ENCODE measurements at regions not wholly inside any gene's neighbourhood (a gene's known extent, or its start where the extent isn't known, plus 50 kb on each side); places are given as distances from the start of the nearest gene placed in this dataset.
"Not testable (repeated sequence)": the region's sequence is repeated elsewhere in the genome, so short reads cannot be mapped to it uniquely, and the experiment has no call there.

GRCh38 chr7:131829947-131830558, 273.6 kb upstream of the PODXL start:
- no peak overlapping the region for H3K9ac ChIP-seq (ENCODE audit: low read length)
- H3K27me3 ChIP-seq (ENCODE audit: low read length): peaks cover 63% of the 10 kb centered on the region
- H4K20me1 ChIP-seq (ENCODE audit: low read length): no peaks in the 10 kb centered on the region
- ChIA-PET CTCF (interaction anchor here (0.7 kb wide), 1 partner anchor 138 kb away, joined by 12 read pairs; no protein-coding TSS in a partner anchor), POLR2A (ENCODE audit: unreplicated experiment) (no interaction called here)
- no peaks in the 10 kb centered on the region for H3F3A ChIP-seq (ENCODE audit: low read length, unreplicated experiment)
- H3K79me2 ChIP-seq (ENCODE audit: low read length): no peaks in the 10 kb centered on the region
- TF ChIP-seq EZH2phosphoT487 (IDR thresholded peaks at IDR 0.05; ENCODE audit: borderline replicate concordance, low read length): no peak
- no peak for TF ChIP-seq EZH2 (IDR thresholded peaks at IDR 0.05; ENCODE audit: low read length, unreplicated experiment)
- TF ChIP-seq CTCF (conservative IDR thresholded peaks at IDR 0.05; ENCODE audit: low read depth, low read length): no peak
- BruUV-seq (replicated peaks): no TSS peak
- DNase-seq (no peak), ATAC-seq (no peak)
- H3K4me2 ChIP-seq (ENCODE audit: low read length): no peak overlapping the region
- no peak overlapping the region for H3K27ac ChIP-seq (ENCODE audit: low read length)
- intact Hi-C loops (cut with micrococcal nuclease): no loop called here
- no peaks in the 10 kb centered on the region for H3K9me2 ChIP-seq (replicated peaks; ENCODE audit: low read length)
- no peak overlapping the region for H2AFZ ChIP-seq (ENCODE audit: low read length)
- H3K9me3 ChIP-seq (ENCODE audit: low read length): no peaks in the 10 kb centered on the region
- H3K4me3 ChIP-seq (ENCODE audit: low read length): no peak overlapping the region
- H3K36me3 ChIP-seq (ENCODE audit: low read depth, low read length): no peaks in the 10 kb centered on the region
- H3K4me1 ChIP-seq (ENCODE audit: insufficient read depth, low read length): no peaks in the 10 kb centered on the region

GRCh38 chr7:131827421-131827820, 271.0 kb upstream of the PODXL start:
- TF ChIP-seq EZH2 (IDR thresholded peaks at IDR 0.05; ENCODE audit: low read length, unreplicated experiment) (no peak), EZH2phosphoT487 (IDR thresholded peaks at IDR 0.05; ENCODE audit: borderline replicate concordance, low read length) (no peak), CTCF (conservative IDR thresholded peaks at IDR 0.05; ENCODE audit: low read depth, low read length) (no peak)
- DNase-seq (no peak), ATAC-seq (0 out of 2 replicates have a peak, but pooled peaks have one; percentile 24)
- no peaks in the 10 kb centered on the region for H3K79me2 ChIP-seq (ENCODE audit: low read length)
- no peaks in the 10 kb centered on the region for H3K4me1 ChIP-seq (ENCODE audit: insufficient read depth, low read length)
- H3F3A ChIP-seq (ENCODE audit: low read length, unreplicated experiment): no peaks in the 10 kb centered on the region
- H3K36me3 ChIP-seq (ENCODE audit: low read depth, low read length): no peaks in the 10 kb centered on the region
- ChIA-PET CTCF (no interaction called here), POLR2A (ENCODE audit: unreplicated experiment) (no interaction called here)
- H4K20me1 ChIP-seq (ENCODE audit: low read length): no peaks in the 10 kb centered on the region
- BruUV-seq (replicated peaks): no TSS peak
- no peak overlapping the region for H2AFZ ChIP-seq (ENCODE audit: low read length)
- intact Hi-C loops (cut with micrococcal nuclease): no loop called here
- H3K4me3 ChIP-seq (ENCODE audit: low read length): no peak overlapping the region
- no peaks in the 10 kb centered on the region for H3K9me2 ChIP-seq (replicated peaks; ENCODE audit: low read length)
- H3K27me3 ChIP-seq (ENCODE audit: low read length): peaks cover 39% of the 10 kb centered on the region
- H3K9me3 ChIP-seq (ENCODE audit: low read length): no peaks in the 10 kb centered on the region
- H3K9ac ChIP-seq (ENCODE audit: low read length): no peak overlapping the region
- H3K4me2 ChIP-seq (ENCODE audit: low read length): no peak overlapping the region
- no peak overlapping the region for H3K27ac ChIP-seq (ENCODE audit: low read length)

- Histone ChIP-seq H4K20me1 (ENCODE audit: low read length) (no peaks in the 10 kb centered on the region), H3K9me2 (replicated peaks; ENCODE audit: low read length) (no peaks in the 10 kb centered on the region), H3K79me2 (ENCODE audit: low read length) (no peaks in the 10 kb centered on the region), H3K4me3 (ENCODE audit: low read length) (no peak overlapping the region), H3K4me2 (ENCODE audit: low read length) (no peak overlapping the region), H3K9ac (ENCODE audit: low read length) (no peak overlapping the region), H3F3A (ENCODE audit: low read length, unreplicated experiment) (no peaks in the 10 kb centered on the region), H2AFZ (ENCODE audit: low read length) (no peak overlapping the region), H3K4me1 (ENCODE audit: insufficient read depth, low read length) (no peaks in the 10 kb centered on the region), H3K27ac (ENCODE audit: low read length) (no peak overlapping the region), H3K9me3 (ENCODE audit: low read length) (no peaks in the 10 kb centered on the region), H3K27me3 (ENCODE audit: low read length) (peaks cover 36% of the 10 kb centered on the region), H3K36me3 (ENCODE audit: low read depth, low read length) (no peaks in the 10 kb centered on the region)
- BruUV-seq (replicated peaks): no TSS peak
- intact Hi-C loops (cut with micrococcal nuclease): no loop called here
- TF ChIP-seq CTCF (conservative IDR thresholded peaks at IDR 0.05; ENCODE audit: low read depth, low read length): no peak
- TF ChIP-seq EZH2 (IDR thresholded peaks at IDR 0.05; ENCODE audit: low read length, unreplicated experiment): no peak
- no peak for TF ChIP-seq EZH2phosphoT487 (IDR thresholded peaks at IDR 0.05; ENCODE audit: borderline replicate concordance, low read length)
- CTCF ChIA-PET: no interaction called here
- DNase-seq: no peak
- POLR2A ChIA-PET (ENCODE audit: unreplicated experiment): no interaction called here
- ATAC-seq: no peak
Observed at GRCh38 chr7:131826960-131827359, 270.5 kb upstream of the PODXL start.

- DNase-seq; H2AFZ ChIP-seq (ENCODE audit: low read length); H3K4me1 ChIP-seq (ENCODE audit: insufficient read depth, low read length); H3K4me2 ChIP-seq (ENCODE audit: low read length); ATAC-seq; CTCF ChIA-PET; H4K20me1 ChIP-seq (ENCODE audit: low read length); POLR2A ChIA-PET (ENCODE audit: unreplicated experiment); BruUV-seq (replicated peaks); H3K79me2 ChIP-seq (ENCODE audit: low read length); H3K36me3 ChIP-seq (ENCODE audit: low read depth, low read length); intact Hi-C loops (cut with micrococcal nuclease); H3K9me2 ChIP-seq (replicated peaks; ENCODE audit: low read length); H3K9ac ChIP-seq (ENCODE audit: low read length); H3K4me3 ChIP-seq (ENCODE audit: low read length); H3K9me3 ChIP-seq (ENCODE audit: low read length); H3F3A ChIP-seq (ENCODE audit: low read length, unreplicated experiment); H3K27ac ChIP-seq (ENCODE audit: low read length): not testable (repeated sequence)
- H3K27me3 ChIP-seq (ENCODE audit: low read length): peaks cover 37% of the 10 kb centered on the region
Observed at GRCh38 chr7:131823961-131824440, 267.6 kb upstream of the PODXL start.
